DMS114 treated with DMSO at 0.1 percent for 48 hours (cell line): ENCODE measurements at regions not wholly inside any gene's neighbourhood (a gene's known extent, or its start where the extent isn't known, plus 50 kb on each side); places are given as distances from the start of the nearest gene placed in this dataset.

Source experiments
- DNase-seq: peaks from one replicate; lab custom pipeline; 2025; ENCODE audit not compliant: unreplicated experiment; lab: John Stamatoyannopoulos, UW

GRCh38 chr2:2836343-2837070 lies 505.4 kb upstream of the MYT1L start:
- no peak for DNase-seq

GRCh38 chr2:2834516-2835254 lies 503.6 kb upstream of the MYT1L start:
- no peak for DNase-seq

DNA sequence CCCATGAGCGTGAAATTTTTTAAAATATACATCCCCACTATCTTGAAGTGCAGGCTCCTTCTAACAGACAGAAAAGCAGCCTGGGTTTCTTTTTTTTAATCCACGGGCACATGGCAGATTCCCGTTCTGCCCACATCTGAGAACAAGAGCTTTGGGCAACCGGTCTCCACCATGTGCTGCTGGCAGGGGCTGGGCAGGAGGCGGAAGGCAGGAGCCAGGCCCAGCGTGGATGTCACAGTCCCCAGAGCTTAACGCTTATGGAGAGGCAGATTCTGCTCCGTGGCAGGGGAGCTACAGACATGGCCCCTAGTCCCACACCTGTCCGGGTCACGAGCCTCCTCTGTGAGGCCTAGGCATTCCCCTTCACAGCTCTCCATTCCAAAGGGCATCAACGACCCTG lies 503.0 kb upstream of the MYT1L start:
- DNase-seq, result no peak

- no peak for DNase-seq
These were observed 501.6 kb upstream of the MYT1L start for GRCh38 chr2:2832657-2833056.

- DNase-seq, result no peak
These were observed 500.6 kb upstream of the MYT1L start for GRCh38 chr2:2831633-2832032.

DNA sequence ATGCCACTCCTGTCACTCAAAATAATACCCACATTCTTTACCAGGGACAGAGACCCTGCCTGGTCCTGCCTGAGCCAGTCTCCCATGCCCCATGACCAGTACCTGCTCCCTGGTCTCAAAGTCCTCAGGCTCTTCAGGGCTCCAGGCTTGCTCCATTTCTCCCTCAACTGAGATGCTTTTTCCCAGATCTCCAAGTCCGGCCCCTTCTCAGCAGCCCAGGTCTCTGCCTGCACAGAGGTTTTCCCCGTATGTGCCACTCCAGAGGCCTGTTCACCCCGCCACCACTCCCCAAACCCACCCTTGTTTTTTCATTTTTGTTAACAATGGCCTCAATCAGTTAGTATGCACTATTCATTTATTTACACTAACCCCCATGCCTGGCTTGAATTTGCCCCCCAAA lies 499.5 kb upstream of the MYT1L start:
- DNase-seq, result no peak

DNA sequence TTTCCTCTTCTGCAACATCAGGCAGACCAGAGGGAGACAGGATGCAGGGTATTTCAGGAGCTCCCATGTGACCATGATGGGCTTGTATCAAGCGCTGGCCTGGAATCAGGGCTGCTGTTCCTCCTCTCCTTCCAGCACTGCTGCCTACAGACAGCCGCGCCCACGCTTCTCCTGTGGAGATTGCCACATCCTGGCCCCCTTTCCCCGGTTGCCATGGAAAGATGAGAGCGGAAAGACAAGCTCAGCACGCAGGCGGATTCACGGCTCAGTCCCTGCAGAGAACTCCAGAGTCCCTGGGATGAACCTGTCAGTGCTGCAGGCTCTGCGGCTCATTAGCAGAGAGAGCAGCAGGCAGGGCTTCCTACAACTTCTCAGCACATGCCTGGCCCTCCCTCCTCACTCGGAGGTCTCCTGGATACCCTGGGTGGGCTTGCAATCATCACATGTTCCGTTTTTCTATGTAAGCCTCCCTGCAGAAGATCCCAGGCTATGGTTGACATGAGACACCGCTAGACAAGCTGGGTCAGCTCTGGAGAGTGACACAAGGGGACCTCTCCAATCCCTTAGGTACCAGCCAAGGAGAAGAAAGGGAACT lies 497.8 kb upstream of the MYT1L start:
- no peak for DNase-seq

GRCh38 chr2:2827761-2828221 lies 496.7 kb upstream of the MYT1L start:
- no peak for DNase-seq

DNA sequence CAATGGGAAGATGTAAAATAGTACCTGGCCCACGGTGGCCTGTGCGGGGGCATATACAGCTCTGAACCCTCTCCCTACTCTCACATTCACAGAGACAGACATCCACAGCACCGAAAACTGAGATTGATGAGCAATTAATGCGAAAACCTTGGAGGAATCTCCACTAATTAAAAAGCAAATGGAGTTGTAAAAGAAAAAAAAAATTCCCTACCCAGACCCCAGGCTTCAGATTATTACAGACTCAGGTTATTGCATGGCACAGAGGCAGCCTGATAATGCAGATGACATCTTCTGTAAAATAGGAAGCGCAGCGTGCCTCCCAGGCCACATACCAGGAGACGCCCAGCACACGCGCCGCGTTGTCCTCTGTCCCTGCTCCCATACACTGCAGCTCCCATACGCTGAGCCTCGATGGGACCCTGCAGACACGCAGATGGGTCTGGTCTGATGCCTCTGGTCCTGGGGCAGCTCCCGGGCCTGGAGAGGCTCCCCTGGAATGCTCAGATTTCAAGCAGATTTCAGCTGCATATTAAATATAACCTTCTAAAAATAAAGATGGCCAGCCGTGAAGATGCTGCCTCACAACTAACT lies 496.1 kb upstream of the MYT1L start:
- no peak for DNase-seq

DNA sequence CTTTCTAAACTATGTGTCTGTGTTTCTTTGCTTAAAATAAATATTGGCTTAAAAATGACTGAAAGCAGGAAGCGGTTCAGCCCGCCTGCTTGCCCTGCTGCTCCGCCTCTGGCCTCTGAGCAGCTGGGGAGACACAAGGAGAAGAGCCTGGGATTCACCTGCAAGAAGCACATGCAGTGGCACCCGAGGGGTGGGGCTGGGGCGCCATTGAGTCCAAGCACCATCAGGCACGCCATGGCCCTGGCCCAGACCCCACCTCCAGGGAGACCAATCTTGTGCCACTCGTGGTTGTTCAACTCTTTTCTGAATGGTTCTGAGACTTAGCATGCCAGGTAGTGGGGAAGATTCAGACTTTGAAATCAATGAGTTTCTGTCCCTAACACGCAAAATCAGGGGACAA lies 495.5 kb upstream of the MYT1L start:
- DNase-seq, result no peak

DNA sequence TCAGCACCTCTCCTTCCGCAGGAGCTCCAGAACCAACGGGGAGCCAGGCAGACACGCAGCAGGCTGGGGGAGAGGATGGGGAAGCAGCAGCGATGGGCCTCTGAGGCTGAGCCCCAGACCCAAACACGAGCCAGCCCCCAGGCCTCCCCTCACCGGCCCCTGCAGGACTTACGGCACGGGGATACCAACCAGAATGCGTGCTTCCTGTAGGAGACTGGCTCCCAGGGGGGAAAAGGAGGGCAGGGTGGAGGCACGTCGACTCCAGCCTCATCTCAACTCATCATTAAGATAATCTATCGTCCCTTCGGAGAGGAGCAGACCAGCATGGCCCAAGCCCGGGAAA lies 495.1 kb upstream of the MYT1L start:
- no peak for DNase-seq

- no peak for DNase-seq
These were observed 494.6 kb upstream of the MYT1L start for GRCh38 chr2:2825516-2826208.

GRCh38 chr2:2825062-2825461 lies 494.0 kb upstream of the MYT1L start:
- no peak for DNase-seq

- no peak for DNase-seq
These were observed 493.5 kb upstream of the MYT1L start for GRCh38 chr2:2824588-2824987.

DNA sequence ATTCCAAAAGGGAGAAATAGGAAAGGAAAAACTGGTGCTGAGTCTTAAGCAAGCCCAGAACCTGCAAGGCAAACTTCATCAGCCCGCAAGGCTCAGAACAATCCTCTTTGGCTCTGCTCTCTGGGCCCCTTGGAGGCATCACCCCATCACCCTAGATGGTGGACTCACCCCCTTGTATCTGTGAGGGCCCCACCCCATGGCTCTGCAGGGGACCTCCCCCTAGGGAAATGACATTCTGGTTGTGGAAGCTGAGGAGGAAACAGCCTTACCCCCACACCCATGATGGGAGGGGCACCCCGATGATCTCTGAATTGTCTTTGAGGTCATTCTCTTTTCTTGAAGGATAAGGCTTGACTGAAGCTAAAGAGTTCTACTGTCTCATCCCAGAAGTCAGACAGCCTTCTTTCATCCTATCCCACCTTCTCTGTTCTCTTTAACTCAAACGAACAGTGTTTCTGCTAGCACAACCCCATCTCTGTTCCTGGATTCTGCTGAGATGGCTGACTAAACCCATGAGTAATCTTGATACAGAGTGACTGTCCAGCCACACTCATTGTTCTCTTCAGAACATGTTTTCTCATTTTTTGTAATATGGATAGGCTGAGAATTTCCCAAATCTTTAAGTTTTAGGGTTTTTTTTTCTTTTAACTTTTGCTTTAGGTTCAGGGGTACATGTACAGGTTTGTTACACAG lies 492.1 kb upstream of the MYT1L start:
- no peak for DNase-seq

- no peak for DNase-seq
These were observed 491.1 kb upstream of the MYT1L start for GRCh38 chr2:2822143-2822542.

DNA sequence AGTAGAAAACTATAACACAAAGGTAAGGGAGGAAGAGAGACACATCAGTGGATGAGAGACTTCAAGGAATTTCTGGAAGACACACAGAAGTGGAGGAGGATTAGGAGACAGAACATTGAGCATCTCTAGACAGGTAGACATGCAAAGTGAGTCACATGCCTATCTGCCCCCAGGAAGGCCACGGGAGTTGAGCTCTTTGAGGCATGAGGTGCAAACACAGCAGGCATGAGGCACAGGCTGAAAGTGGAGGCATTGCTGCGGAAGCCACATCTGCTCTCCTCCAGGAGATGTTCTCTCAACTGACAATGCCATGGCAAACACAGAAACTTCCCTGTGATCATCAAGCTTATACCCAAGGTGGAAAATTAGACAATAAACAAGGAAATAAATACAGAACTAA lies 481.6 kb upstream of the MYT1L start:
- no peak for DNase-seq

- no peak for DNase-seq
These were observed 481.0 kb upstream of the MYT1L start for GRCh38 chr2:2812117-2812516.

DNA sequence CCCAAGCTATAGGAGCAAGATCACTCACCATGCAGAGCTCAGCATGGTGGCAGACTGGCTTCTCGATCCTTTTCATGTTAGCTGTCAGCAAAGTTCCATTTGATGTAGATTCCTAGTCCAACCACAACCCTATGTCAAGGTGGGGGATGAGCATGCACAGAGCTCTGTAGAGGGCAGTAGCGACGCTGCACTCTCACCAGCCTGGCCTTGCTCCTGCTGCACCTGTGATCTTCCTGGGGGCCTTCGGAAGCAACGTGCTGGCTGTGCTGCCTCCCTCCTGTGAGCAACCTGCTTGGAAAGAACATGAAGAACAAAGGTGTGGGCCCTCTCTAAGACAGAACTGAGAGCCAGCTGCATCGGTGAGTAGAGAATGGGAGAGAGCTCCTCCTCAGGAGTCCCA lies 479.4 kb upstream of the MYT1L start:
- no peak for DNase-seq

GRCh38 chr2:2809771-2810170 lies 478.7 kb upstream of the MYT1L start:
- DNase-seq, result no peak

GRCh38 chr2:2808551-2809058 lies 477.5 kb upstream of the MYT1L start:
- DNase-seq, result no peak
